ENCODE measurements at regions not wholly inside any gene's neighbourhood (a gene's known extent, or its start where the extent isn't known, plus 50 kb on each side); places are given as distances from the start of the nearest gene placed in this dataset.

DNA sequence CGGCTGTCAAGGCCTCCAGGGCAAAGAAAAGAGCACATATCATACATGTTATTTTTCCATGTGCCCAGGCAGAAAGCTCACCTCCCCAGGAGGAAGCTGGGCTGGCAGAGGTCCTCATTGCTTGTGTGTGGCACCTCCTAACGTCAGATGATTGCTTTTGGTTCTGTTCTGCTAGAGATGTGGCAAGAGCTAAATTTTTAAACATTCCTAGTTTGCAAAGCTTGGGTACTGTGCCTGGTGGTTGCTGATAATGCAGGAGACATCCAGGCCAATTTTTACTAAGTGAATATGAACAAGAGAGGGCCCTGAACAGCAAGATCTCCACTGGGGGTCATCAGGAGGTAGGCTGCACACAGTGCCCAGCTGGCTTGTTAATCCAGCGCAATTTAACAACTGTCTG, 93.9 kb downstream of the TBX19 start:
- TF ChIP-seq, protein P1, sequence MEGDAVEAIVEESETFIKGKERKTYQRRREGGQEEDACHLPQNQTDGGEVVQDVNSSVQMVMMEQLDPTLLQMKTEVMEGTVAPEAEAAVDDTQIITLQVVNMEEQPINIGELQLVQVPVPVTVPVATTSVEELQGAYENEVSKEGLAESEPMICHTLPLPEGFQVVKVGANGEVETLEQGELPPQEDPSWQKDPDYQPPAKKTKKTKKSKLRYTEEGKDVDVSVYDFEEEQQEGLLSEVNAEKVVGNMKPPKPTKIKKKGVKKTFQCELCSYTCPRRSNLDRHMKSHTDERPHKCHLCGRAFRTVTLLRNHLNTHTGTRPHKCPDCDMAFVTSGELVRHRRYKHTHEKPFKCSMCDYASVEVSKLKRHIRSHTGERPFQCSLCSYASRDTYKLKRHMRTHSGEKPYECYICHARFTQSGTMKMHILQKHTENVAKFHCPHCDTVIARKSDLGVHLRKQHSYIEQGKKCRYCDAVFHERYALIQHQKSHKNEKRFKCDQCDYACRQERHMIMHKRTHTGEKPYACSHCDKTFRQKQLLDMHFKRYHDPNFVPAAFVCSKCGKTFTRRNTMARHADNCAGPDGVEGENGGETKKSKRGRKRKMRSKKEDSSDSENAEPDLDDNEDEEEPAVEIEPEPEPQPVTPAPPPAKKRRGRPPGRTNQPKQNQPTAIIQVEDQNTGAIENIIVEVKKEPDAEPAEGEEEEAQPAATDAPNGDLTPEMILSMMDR (conservative IDR thresholded peaks at IDR 0.05; ENCODE audit: low read depth, low read length): no peak
- no peak for TF ChIP-seq RFX5 (IDR thresholded peaks at IDR 0.05; ENCODE audit: low read depth, low read length)
- no peak for TF ChIP-seq RAD21 (IDR thresholded peaks at IDR 0.05; ENCODE audit: low read length)
- no peak for TF ChIP-seq MXI1 (IDR thresholded peaks at IDR 0.05; ENCODE audit: borderline replicate concordance, low read depth, low read length)
- no peak for TF ChIP-seq RCOR1 (IDR thresholded peaks at IDR 0.05; ENCODE audit: insufficient replicate concordance, low read length)
- TF ChIP-seq POLR2A (IDR thresholded peaks at IDR 0.05; ENCODE audit: low read depth, low read length): no peak
- no peak for TF ChIP-seq CEBPB (IDR thresholded peaks at IDR 0.05; ENCODE audit: low read depth, low read length)
- no peak for TF ChIP-seq BHLHE40 (IDR thresholded peaks at IDR 0.05; ENCODE audit: low read depth, low read length)
- no peak for TF ChIP-seq SMC3 (IDR thresholded peaks at IDR 0.05; ENCODE audit: low read depth, low read length)
- no peak for TF ChIP-seq FOS (IDR thresholded peaks at IDR 0.05; ENCODE audit: low read depth, low read length)
- TF ChIP-seq, protein P2, sequence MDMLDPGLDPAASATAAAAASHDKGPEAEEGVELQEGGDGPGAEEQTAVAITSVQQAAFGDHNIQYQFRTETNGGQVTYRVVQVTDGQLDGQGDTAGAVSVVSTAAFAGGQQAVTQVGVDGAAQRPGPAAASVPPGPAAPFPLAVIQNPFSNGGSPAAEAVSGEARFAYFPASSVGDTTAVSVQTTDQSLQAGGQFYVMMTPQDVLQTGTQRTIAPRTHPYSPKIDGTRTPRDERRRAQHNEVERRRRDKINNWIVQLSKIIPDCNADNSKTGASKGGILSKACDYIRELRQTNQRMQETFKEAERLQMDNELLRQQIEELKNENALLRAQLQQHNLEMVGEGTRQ (IDR thresholded peaks at IDR 0.05; ENCODE audit: low read depth, low read length): no peak
